Thymus (tissue), 11 donors: ENCODE measurements at regions not wholly inside any gene's neighbourhood (a gene's known extent, or its start where the extent isn't known, plus 50 kb on each side); places are given as distances from the start of the nearest gene placed in this dataset.
A peak's percentile ranks its signal among the peaks of the same experiment; 100 is the strongest.

Experiments
- DNase-seq, 9 donors: peaks; one replicate each; pipeline ENCODE4 v3.0.0-alpha.2; 2013; ENCODE audit warnings: low spot score in 9 of 9, low read depth in 6 of 9, missing footprints in 1 of 9
- H3K27ac ChIP-seq, 2 donors: one replicate each; pipeline ENCODE4 v1.5.1; 2013; ENCODE audit warnings: control low read depth in 1 of 2, low read depth in 1 of 2, low read length in 1 of 2, mild to moderate bottlenecking in 1 of 2, moderate library complexity in 1 of 2
- H3K27me3 ChIP-seq, 2 donors: one replicate each; pipeline ENCODE4 v1.5.1; 2013; ENCODE audit warnings: low read length in 1 of 2; ENCODE audit not compliant: control insufficient read depth in 2 of 2, insufficient read depth in 1 of 2
- H3K36me3 ChIP-seq, 2 donors: one replicate each; pipeline ENCODE4 v1.5.1; 2013; ENCODE audit warnings: low read length in 1 of 2, mild to moderate bottlenecking in 1 of 2, moderate library complexity in 1 of 2; ENCODE audit not compliant: control insufficient read depth in 2 of 2, insufficient read depth in 2 of 2
- H3K4me1 ChIP-seq, 2 donors: one replicate each; pipeline ENCODE4 v1.5.1; 2013; ENCODE audit warnings: low read length in 2 of 2; ENCODE audit not compliant: control insufficient read depth in 2 of 2, insufficient read depth in 2 of 2
- H3K4me3 ChIP-seq, 2 donors: one replicate each; pipeline ENCODE4 v1.5.1; 2013; ENCODE audit warnings: low read length in 2 of 2, control low read depth in 1 of 2, mild to moderate bottlenecking in 1 of 2
- H3K9me3 ChIP-seq, 2 donors: one replicate each; pipeline ENCODE4 v1.5.1; 2013; ENCODE audit warnings: low read length in 1 of 2, mild to moderate bottlenecking in 1 of 2; ENCODE audit not compliant: control insufficient read depth in 2 of 2, insufficient read depth in 1 of 2
- WGBS: extraction: QIAGEN DNeasy Blood & Tissue Kit; methylation state at CpG from one replicate; pipeline ENCODE4 v1.1.7; 2013; 5-methylcytosine and 5-hydroxymethylcytosine counted together
- donor health status: healthy.

DNA sequence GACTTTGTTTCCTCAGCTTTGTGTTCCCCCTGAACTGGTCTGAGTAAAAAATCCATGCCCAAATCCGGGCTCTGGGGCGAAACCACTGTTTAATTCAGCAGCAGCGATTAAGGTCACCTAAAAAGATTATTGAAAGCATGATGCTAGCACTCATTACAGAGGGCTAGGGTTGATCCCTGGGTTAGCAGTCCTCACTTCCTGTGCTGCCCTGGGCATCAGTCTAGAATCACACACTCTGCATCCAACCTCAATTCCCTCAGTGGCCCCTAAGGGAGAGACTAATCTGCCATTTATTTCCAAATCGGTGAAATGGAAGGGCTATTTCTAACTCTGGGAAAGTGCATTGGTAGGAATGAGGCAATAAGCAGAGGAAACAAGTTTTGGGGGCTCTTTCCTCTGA lies 107.2 kb downstream of the BTG1 start:
- Histone ChIP-seq H3K9me3 (no peaks in the 10 kb centered on the region), H3K27me3 (no peaks in the 10 kb centered on the region), H3K27ac (peak overlapping the region in 1 of 2 donors; percentile 27), H3K4me3 (no peak overlapping the region), H3K36me3 (no peaks in the 10 kb centered on the region), H3K4me1 (peaks cover 24 to 47% of the 10 kb centered on the region in 2 donors)
- WGBS: 96% methylated on average over 4 of the region's 4 CpGs
- no peak for DNase-seq

DNA sequence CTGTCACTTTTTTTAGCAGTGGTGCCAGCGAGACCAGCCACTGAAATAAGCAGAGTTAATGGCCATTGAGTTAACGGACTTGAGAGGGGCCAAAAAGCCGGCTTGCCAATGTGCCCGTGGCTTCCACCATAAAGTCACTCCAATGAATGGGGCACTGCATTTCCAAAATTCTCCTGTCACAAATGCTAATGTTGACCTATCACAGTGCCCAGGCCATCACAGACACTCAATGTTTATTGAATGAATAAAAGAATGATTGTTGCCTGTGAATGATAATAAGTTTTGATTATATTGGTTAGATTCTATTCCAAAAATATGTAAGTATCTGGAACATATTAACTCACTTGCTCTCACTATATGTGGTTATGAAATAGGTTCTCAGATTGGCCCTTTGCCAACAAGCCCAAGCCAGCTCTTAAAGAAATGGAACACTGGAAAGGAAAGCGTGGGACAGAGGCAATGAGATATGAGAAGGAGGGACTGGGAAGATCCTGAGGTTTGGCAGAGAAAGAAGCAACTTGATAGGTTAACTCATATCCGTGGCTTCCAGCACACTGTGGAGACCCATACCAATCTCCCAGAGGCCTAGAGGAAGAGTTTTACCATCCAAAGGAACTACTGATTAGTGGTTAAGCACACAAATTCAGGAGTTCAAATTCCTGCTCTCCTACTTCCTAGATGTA lies 108.7 kb downstream of the BTG1 start:
- Histone ChIP-seq H3K27me3 (no peaks in the 10 kb centered on the region), H3K27ac (no peak overlapping the region), H3K9me3 (no peaks in the 10 kb centered on the region), H3K4me1 (peaks cover 28 to 56% of the 10 kb centered on the region in 2 donors), H3K36me3 (no peaks in the 10 kb centered on the region), H3K4me3 (no peak overlapping the region)
- DNase-seq: no peak
- 96% methylated on average over 6 of the region's 6 CpGs for WGBS

DNA sequence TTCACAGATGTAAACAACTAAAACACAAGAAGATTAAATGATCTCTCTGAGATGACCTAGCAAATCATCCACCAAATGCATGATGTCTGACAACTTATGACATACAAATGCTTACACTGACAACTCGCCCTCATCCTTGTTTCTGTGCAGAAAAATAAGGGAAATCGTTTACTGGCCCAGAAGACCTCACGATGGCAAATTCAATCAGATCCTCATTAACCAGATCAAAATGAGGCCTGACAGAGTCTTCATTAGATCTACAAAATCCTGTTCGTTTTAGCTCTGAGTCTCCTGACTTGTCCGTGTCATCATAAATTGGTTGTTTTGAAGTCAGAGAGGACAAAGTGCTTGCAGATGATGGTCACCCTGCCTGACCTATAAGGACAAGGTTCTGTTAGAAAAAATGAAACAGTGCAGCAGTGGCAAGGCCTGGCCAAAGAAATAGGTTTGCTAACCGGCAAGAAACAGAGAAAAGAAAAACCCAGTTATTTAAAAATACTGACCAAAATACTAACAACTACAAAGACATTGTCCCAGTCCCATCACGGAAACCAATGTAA lies 109.5 kb downstream of the BTG1 start:
- H3K4me1 ChIP-seq: peaks cover 28 to 53% of the 10 kb centered on the region in 2 donors
- peak overlapping the region in 1 of 2 donors; percentile 60 for H3K4me3 ChIP-seq
- no peaks in the 10 kb centered on the region for H3K27me3 ChIP-seq
- peak overlapping the region in 1 of 2 donors; percentile 53 for H3K27ac ChIP-seq
- DNase-seq: no peak
- 96% methylated on average over 7 of the region's 7 CpGs for WGBS
- no peaks in the 10 kb centered on the region for H3K36me3 ChIP-seq
- no peaks in the 10 kb centered on the region for H3K9me3 ChIP-seq

DNA sequence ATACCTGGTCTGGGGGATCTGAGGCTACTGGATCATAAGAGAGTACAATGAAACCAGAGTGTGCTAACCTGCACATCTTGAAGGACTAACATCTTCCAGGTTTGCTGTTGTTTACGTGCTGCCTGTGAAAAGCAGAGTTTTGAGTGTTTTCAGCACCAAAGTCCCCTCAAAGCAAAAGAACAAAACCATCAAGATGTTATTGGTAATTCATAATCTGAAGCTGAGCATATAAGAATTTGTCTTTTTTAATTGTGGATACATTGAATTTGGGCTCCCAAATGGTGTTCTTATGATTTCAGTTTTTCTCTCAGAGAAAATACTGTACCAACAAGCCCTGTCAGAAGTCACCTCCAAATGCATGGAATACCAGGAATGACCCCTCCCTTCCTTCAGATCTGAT lies 110.2 kb downstream of the BTG1 start:
- H3K4me3 ChIP-seq: peak overlapping the region; percentile 42 to 60
- WGBS: 68% methylated on average over 1 of the region's 1 CpG

DNA sequence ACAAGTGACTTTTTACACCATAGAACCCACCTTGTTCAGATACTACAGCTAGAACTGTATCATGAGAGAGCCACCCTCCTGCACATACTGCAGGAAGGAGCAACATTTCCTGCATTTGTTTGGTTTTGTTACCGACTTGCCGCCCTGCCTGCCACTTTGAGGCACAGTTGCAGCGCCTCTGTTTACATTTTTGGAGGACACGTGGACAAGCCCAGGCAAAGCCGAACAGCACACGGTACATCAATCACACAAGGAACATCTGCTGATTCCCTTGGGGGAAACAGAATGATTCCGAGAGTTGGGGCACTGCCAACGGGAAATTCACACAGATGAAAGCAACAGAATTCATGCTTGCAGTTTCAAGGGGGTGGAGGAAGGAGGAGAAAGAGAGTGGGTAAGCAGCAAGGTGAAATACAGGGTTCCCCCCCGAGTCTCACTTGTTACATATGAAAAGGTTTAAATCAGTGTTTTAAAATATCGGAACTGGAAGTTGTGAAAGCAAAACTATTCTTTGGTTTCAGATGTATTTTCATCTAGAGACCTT lies 110.7 kb downstream of the BTG1 start:
- DNase-seq: peak; percentile 57 to 90 (median 73)
- Histone ChIP-seq H3K36me3 (no peaks in the 10 kb centered on the region), H3K4me3 (peak overlapping the region; percentile 42 to 60), H3K4me1 (peaks cover 32 to 64% of the 10 kb centered on the region in 2 donors), H3K9me3 (no peaks in the 10 kb centered on the region), H3K27ac (peak overlapping the region; percentile 93), H3K27me3 (no peaks in the 10 kb centered on the region)
- WGBS: 1% methylated on average over 10 of the region's 10 CpGs

More for the DNA sequence above, 110.2 kb downstream of the BTG1 start:
- Histone ChIP-seq H3K36me3 (no peaks in the 10 kb centered on the region), H3K27ac (peak overlapping the region; percentile 93 to 95), H3K4me1 (peaks cover 28 to 59% of the 10 kb centered on the region in 2 donors), H3K9me3 (no peaks in the 10 kb centered on the region), H3K27me3 (no peaks in the 10 kb centered on the region)
- DNase-seq: no peak

DNA sequence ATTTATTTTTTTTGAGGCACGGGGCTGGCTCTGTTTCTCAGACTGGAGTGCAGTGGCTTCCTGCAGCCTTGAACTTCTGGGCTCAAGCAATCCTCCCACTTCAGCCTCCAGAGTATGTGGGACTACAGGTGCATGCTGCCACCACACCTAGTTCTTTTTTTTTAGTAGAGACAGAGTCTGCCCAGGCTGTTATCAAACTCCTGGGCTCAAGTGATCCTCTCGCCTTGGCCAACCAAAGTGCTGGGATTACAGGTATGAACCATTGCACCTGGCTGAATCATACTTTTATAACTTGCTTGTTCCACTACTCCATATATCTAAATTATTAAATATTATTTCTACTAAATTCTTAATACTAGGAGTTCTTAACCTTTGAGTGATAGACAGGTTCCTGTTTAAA lies 111.6 kb downstream of the BTG1 start:
- H3K9me3 ChIP-seq: no peaks in the 10 kb centered on the region
- H3K36me3 ChIP-seq: no peaks in the 10 kb centered on the region
- peak overlapping the region in 1 of 2 donors; percentile 60 for H3K4me3 ChIP-seq
- no peaks in the 10 kb centered on the region for H3K27me3 ChIP-seq
- WGBS: 78% methylated on average over 2 of the region's 2 CpGs
- peak overlapping the region; percentile 71 to 93 for H3K27ac ChIP-seq
- peaks cover 38 to 73% of the 10 kb centered on the region in 2 donors for H3K4me1 ChIP-seq
- DNase-seq: no peak

DNA sequence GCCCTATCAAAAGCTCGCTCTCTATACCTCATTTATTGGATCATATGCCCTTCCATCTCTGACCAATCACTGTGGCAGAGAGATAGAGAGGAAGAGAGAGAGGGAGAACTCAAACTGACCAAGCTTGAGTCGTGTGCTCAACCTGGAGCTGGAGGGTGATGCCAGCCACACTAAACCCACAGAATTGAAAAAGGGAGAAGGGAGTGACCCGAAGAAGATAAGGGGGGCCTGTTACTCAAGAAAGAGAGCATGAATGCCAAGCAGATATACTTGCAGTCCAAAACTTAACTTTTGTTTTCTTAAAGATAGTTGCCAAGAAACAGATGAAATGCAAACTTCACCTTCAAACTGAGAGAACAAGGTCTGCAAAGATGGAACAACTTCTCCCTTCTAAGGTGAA lies 112.7 kb downstream of the BTG1 start:
- H3K4me1 ChIP-seq: peaks cover 41 to 73% of the 10 kb centered on the region in 2 donors
- H3K9me3 ChIP-seq: no peaks in the 10 kb centered on the region
- DNase-seq: no peak
- no peak overlapping the region for H3K4me3 ChIP-seq
- H3K27me3 ChIP-seq: no peaks in the 10 kb centered on the region
- no peaks in the 10 kb centered on the region for H3K36me3 ChIP-seq
- H3K27ac ChIP-seq: peak overlapping the region; percentile 80 to 91
- WGBS: 93% methylated on average over 3 of the region's 3 CpGs

DNA sequence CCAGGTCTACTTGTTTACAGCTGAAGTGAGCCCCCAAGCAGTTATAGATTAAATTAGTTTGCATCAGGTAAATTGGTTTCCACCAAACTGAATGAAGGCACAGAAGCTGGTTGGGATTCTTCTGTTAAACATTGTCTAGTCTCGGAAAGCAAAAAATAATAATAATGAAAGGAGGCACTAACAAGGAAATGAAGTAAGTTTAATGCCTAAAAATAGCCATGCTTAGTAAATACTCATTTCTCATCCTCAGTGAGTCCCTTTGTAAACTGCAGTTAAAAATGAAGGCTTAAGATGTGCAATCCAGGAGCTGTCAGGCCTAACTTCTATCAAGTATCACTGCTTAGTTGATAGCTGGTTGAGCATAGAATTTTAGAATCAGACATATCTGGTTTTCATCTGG lies 113.5 kb downstream of the BTG1 start:
- H3K27me3 ChIP-seq: no peaks in the 10 kb centered on the region

DNA sequence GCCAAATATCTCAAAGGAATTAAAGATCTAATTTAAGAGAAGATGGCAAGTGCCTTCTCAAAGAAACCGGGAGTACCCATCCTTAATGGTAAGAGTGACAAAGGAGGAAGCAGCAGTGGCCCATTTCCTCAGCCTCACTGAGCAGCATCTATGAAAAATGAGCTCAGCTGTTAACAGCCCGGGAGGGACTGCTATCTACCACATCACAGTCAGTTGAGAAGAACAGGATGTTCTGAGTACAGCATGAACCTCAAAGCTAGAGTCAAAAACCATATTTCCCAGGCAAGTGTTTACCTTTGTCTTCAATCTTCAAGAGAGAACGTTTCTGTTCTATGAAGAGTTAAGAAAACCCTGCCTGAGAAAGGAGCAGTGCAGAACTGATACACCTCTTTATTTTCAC lies 115.0 kb downstream of the BTG1 start:
- peaks cover 40 to 59% of the 10 kb centered on the region in 2 donors for H3K4me1 ChIP-seq
- peak overlapping the region in 1 of 2 donors; percentile 37 for H3K4me3 ChIP-seq
- no peaks in the 10 kb centered on the region for H3K9me3 ChIP-seq
- no peaks in the 10 kb centered on the region for H3K27me3 ChIP-seq
- H3K27ac ChIP-seq: peak overlapping the region; percentile 91 to 93
- peak; percentile 70 to 96 (median 89) for DNase-seq
- H3K36me3 ChIP-seq: no peaks in the 10 kb centered on the region
- WGBS: under 1% methylated on average over 3 of the region's 3 CpGs

More for the DNA sequence above, 113.5 kb downstream of the BTG1 start:
- WGBS: 93% methylated on average over 1 of the region's 1 CpG
- H3K36me3 ChIP-seq: no peaks in the 10 kb centered on the region
- no peak overlapping the region for H3K4me3 ChIP-seq
- H3K9me3 ChIP-seq: no peaks in the 10 kb centered on the region
- peak overlapping the region; percentile 81 to 91 for H3K27ac ChIP-seq
- H3K4me1 ChIP-seq: peaks cover 45 to 68% of the 10 kb centered on the region in 2 donors
- peak in 1 of 9 donors; percentile 39 for DNase-seq
